ENCODE measurements at regions not wholly inside any gene's neighbourhood (a gene's known extent, or its start where the extent isn't known, plus 50 kb on each side); places are given as distances from the start of the nearest gene placed in this dataset.

DNA sequence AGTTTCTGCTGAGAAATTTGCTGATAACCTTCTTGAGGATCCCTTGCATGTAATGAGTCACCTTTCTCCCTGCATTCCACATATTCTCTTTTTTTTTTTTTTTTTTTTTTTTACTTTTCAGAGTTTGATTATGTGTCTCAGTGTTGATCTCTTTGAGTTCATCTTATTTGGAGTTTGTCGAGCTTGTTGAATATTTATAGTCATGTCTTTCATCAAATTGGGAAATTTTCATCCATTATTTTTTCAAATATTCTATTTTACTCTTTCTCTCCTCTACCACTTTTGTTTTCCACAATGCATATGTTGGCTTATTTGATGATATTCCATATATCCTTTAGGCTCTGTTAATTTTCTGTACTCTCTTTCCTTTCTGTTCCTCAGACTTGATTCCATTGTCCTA is 136.1 kb downstream of the MAD2L1 start:
- DNase-seq = no peak

DNA sequence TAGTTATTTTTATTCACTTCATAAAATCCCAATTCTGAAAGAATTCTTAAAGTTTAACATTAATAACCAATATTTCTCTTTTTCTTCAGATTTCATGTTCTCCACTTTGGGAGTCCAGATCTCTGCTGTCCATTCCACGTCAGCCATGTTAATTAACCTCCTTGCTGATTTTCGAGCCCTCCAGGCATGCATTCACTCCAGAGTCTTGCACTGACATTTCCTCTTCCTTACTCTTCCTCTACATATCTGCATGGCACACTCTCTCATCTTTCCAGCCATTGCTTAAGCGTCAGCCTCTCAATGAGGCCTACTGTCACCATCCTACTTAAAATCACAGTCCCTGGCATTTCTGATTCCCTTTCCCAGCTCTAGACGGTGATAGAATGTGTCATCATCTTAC is 144.8 kb downstream of the MAD2L1 start:
- DNase-seq = no peak

DNA sequence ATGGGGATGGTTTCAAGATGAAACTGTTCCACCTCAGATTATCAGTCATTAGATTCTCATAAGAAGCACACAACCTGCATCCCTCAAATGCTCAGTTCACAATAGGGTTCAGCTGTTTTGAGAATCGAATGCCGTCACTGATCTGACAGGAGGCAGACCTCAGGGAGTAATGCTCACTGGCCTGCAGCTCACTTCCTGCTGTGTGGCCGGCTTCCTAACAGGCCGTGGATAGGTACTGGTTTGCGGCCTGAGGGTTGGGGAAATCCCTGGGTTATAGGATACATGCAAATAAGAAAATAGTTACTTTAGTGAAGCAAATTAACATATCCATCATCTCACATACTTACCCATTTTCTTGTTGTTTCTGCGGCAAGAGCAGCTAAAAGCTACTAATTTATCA is 160.4 kb downstream of the MAD2L1 start:
- no peak for DNase-seq

DNA sequence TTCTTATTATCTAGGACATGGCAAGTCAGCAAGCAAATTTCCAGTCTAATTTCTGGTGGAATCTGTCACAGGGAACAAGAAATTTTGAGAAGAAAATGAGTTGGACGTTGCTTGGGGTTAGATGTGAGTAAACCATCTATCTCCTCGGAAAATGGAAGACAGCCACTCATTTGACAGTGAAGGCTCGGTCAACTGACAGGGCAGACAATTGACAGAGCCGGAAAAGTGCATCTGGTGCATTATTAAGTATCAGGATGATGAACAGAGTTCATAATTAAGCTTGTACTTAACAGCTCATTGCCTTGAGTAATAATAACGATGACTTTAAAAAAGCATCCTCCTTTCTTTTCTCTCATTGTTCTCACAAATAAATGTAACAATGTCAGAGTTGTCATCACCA is 168.4 kb downstream of the MAD2L1 start:
- no peak for DNase-seq

DNA sequence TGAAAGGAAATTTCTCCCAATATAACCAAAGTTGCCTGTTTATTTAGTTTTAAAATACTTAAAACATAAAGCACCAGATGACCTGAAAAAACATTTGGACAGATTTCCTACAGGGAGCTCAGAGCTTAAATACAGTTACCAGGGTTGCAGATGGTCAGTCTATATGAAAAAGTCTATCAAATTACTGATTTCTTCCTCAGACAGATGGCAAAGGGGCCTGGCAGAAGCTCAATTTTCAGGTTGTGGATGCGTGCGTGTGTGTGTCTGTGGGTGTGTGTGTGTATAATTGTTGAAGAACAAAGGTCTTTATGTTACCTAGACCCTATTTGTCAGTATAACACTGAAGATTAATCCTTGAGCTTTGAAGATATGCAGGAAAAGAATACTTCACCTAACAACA is 169.4 kb downstream of the MAD2L1 start:
- no peak for DNase-seq

DNA sequence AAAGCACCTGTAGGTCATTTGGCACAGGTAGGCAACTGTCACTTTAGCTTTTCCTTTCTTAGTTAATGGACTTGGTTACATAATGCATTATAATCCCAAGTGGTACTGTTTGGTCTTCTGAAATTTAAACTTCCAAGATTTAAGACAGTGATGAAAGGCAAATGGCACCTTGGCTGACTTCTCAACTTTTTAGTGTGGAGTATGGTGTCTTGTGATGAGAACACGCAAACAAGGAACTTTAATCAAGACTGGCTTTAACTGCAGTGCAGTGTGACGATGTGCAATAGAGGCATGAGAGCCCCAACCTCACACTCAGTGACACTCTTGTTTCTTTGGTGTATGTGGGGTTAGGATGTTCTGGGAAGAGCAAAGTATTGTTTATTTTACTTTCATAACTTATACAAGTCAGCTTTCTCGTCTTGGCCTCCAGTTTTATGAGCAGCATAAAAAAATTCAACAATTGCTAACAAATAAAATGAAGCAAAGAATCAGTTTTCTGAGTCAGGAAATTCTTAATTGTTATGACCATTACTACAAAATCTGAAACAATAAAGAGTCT is 171.9 kb downstream of the MAD2L1 start:
- no peak for DNase-seq

DNA sequence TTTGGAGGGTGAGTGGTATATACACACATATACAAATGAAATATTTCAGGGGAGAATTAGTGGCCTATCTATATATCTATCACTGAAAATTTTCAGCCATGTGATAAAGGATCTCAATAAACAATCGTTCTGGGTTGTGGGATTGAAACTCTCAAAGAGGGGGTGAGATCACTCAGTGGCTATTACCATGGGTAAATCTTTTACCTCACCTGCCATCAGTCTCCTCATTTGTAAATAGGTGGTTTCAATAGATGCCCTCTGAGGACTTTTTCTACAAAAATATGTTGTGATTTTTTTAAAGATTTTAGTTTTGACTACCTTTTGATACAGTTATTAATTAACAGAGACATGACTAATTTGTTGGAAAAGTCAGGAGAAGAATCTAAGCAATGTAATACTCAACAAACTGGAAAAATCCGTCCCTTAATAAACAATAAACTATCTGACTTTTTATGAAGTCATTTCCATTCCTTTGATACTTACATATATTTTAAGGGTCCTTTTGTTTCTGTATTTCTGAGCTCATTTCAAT is 192.8 kb downstream of the MAD2L1 start:
- DNase-seq = no peak

DNA sequence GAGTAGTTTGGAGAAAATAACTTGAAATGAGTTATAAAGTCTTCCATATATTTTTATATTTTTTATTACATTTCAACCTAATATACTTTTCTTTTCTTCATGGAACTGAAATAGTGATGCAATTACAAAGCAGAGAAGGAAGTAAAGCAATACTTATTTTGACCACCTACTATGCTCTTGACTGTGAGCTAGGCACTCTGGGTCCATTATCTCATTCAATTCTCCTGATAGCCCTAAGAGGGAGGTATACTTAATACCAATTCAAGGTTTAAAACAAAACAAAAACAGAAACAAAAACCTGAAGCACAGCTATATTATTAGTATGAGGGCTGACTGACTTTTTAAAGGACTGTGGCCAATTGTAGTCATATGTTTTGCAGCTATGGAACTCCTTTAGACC is 193.5 kb downstream of the MAD2L1 start:
- DNase-seq = no peak

DNA sequence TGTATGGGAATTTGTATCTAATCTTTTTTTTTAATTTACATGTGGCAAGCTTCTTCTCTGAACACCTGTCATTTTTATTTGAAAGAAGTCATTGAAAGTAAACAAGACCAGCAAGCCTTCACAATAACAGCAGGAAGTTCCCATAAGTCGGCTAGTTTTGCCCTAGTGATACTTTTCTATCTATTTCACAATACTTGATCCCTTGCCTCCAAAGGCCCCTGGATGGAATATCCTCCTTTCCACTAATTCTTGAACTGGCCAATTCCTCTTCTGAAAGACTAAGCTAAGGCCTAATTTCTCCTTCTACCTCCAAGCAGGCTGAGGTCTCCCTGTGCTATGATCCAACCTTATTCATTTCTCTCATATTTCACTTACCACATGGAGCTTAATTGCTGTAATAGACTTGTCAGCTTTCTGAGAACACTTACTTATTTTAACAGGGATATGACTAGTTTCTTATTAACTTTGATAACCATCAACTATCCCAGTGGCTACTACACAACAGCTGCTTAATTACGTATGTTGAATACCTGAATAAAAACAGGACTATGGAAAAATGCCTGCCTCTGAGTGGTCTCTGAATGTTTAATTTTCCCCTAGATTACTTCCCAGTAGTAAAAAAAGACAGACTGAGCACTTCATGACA is 194.2 kb downstream of the MAD2L1 start:
- DNase-seq = no peak

DNA sequence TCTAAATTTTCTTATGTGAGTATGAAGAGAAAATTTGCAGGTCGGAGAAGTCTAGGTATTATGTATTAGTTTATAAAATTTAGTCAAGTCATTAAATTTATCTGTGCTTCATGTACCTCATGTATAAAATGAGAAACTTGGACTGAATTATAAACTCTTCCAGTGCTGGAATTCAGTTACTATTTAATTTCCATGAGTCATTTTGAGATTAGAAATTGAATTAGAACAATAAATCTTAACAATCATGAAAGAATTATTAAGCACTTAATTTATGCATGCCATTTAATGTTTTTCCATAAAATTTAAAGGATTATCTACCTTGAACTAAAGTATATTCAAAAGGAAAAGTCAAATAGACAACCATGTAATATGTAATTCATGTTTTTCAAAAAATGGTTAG is 195.8 kb downstream of the MAD2L1 start:
- DNase-seq = no peak

DNA sequence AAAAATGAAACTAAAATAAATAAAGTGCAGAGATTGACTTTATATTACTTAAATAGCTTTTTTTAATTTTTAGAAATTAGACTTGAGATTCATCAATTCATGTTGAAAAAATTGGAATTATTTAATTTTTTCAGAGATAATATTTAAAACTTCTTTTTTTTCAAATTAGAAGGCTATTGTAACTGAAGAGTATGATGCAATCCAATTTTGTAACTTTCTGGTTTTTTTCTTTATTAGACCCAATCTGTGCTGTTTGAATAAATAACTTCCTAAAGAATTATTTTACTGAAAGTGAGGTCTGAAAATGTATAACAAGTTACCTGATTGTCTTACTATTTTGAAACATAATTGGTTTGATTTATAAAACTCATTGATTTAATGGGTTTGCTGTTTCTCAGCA is 200.9 kb downstream of the MAD2L1 start:
- no peak for DNase-seq

DNA sequence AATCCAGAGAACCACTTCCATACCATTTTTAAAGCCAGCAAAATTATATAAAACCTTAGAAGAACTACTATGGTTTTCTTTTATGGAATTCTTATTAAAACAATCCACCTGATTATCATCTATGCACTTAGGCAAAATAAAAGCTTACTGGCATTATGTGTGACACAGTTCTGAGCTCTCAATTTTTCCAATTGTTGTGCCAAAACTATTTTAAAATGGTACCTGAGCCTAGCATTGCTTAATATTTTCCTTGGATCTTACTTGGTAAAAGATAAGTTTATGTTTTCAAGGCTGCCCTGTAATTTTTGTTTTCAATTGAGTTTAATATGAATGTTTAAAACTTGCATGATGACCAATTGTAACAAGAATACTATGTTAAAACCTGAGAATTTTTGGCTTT is 201.3 kb downstream of the MAD2L1 start:
- no peak for DNase-seq

DNA sequence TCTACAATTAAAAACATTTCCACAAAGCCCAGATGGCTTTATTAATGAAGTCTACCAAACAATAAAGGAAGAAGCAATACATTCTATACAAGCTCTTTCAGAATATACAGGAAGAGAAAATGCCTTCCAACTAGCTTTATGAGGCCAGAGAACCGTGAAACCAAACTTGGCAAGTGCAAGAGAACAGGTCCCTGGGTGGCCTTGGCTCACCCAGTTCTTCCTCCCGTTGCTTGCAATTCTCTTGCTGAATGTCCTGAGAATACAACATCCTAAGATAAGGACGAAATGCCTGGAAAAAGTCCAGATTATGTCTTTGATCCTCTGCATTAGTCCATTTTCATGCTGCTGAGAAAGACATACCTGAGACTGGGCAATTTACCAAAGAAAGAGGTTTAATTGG is 204.9 kb downstream of the MAD2L1 start:
- DNase-seq = no peak

DNA sequence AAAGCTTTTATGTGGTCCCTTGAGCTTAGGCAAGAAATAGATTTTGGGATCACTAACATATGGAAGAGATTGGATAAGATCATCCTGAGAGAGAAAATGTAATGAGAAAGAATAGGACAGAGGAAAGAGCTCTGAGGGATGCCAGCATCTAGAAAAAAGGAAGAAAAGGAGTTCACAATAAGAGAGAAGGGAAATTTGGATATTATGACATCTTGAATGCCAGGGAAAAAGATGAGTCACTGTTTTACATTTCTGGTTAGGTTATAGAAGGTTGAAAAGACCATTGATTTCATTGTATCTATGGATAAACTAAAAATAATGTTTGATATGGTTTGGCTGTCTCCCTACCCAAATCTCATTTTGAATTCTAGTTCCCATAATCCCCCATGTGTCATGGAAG is 208.5 kb downstream of the MAD2L1 start:
- no peak for DNase-seq

DNA sequence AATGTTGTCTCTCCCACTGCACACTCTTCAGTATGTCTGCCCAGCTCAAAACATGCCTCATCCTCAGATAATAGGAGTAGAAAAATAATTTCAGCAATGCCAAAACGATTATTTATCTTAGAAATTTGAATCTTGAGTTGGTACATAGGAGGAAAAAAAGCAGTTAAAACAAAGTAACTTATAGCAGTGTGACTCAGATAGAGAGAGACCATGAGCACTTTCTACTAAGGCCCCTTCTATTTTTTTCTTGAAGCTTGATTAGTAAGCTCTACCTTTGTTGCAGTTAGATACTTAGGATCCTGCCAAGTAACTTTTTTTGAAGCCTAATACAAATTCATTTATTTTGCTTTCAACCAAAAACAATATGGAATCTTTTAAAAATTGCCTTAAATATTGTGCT is 212.3 kb downstream of the MAD2L1 start:
- no peak for DNase-seq

DNA sequence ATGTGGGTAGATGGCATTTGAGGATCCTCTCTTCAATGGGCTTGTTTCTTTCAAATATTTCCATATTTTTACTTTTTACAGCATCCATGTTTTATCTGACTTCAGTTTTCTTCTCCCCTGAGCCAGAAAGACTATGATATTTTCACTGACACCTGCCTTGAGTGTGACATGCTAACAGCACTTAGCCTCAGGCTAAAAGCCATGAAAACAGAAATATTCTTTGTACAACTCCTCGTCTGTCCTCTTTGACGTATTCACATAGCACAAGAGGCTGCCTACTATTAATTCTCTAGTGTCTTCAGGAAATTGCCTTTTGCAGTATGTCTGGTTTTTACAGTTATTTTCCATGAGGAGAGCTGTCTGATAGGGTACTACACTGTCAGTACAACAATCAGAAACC is 215.0 kb downstream of the MAD2L1 start:
- DNase-seq = no peak

DNA sequence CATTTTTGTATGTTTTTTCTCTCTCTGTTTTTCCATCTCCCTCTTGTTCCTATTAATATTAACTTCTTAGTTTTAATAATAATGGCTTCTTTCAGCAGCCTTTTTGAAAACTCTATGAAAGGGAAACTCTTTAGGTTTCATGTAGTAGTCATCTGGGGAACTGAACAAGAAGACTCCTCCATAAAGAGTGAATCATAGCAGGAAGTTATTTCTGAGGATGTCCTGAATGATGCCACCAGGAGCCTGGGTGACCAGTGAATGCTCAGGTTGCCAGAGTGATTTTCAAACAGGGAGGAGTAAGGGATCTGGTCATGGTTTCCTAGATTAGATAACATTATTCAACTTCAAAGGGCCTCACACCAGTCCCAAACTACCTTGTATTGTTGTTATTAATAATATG is 212.8 kb upstream of the PDE5A start:
- no peak for DNase-seq

DNA sequence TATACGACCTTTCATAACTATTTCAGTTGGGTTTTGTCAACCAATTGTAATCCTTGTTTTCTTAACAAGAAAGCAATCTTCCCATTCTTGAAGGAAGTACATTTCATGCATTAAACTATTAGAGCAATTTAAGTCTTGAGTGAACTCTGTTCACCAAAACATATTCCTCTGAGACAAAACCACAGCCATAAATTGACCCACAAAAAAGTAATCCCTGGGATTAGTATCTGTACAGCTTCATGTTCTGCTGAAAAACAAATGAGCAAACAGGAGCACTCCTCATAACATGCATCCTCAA is 207.0 kb upstream of the PDE5A start:
- DNase-seq = no peak

DNA sequence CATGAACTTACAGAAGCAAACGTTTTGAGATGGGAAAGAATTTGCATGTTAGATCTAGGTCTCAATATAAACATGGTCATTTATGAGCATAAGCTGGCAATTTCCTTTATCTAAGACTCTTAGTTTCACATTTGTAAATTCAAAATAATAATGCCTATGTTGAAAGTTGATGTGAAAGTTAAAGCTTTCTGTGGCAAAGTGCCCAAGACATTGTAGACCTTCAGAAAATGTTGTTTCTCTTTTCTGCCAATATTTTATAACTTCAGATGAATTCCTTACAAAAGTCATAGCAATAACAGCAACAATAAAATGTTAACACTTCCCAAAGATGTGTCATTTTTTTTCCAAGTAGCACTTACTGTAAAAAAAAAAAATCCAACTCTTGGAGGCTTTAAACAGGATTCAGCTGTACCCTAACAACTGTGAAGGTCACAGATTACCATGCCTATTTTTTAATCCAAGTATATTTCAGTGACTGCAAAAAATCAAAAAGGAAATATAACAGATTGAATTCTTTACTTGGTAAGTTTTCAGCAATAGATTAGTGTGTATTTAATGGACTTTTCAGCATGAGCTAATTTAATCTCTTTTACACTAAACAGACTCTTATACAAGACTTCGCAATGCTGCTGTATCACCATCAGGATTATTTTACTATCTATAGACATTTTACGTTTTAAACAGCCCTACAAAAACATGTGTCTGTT is 206.5 kb upstream of the PDE5A start:
- DNase-seq = no peak

DNA sequence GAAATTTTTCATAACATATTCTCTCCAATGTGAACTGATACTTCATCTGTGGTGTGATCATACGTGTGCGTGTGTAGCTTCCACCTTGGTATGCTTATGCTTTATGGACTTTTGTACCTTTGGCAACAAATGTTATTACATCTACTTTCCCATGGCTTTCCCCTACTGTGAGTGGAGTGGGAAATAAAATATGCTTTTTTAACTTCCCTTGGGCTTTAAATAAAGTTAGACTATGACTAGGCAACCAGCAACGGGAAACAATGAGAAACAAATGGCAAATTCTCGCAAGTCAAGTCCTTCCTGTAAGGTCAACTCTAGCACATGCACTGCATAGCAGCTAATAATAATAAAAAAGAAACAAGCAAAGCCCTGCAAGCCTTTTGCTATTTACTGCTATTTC is 205.0 kb upstream of the PDE5A start:
- DNase-seq = no peak

DNA sequence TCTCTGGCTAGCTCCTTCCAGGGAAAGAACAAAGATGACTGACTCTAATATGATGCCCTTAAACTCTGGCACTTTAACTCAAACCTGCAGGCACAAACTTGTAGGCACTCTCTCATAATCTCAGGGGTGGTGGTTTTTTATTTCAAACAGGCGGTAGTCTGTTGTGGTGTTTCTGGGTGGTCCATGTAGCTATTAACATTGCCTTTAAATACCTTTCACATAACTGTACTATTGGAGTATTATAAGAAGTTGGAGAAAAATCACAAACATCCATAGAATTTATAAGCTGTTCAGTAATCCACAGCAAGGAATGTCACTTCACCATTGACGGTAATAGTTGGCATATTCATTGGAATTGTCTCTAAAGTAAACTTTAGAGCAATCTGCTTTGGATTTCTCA is 204.2 kb upstream of the PDE5A start:
- DNase-seq = no peak

DNA sequence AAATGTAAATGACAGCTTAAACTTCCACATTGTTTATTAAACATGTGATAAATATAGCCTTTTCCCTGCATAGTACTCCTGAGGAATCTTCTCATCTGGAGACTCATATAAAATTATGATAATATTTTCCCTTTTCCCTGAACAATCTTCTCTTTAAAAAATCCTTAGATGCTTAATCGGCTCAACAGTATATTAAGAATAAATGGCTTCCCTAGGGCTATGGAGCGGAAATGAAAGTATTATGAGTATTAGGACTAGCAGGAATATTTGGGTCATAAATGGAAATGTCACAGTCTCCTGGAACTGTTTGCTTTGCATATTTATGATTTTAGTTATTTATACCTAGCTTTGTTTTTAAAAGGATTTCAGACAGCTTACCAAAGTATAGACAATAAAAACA is 200.7 kb upstream of the PDE5A start:
- DNase-seq = no peak

DNA sequence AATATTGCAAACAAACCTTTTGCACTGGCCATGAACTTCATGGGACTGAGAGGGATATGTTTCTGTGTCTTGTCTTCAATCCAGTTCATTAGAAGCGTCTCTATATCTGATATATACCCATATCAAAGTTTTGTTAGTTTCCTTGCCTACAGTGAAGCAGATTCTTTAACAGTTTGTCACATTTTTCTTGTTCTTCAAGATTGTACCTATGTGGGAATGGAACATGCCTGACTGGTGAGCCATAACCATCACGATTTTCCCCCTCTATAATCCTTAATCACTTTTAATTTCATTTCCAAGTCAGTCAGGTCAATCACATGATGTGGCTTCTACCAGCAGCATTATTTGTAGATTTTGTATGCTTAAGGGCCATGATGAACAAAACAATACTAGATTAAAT is 197.1 kb upstream of the PDE5A start:
- no peak for DNase-seq

DNA sequence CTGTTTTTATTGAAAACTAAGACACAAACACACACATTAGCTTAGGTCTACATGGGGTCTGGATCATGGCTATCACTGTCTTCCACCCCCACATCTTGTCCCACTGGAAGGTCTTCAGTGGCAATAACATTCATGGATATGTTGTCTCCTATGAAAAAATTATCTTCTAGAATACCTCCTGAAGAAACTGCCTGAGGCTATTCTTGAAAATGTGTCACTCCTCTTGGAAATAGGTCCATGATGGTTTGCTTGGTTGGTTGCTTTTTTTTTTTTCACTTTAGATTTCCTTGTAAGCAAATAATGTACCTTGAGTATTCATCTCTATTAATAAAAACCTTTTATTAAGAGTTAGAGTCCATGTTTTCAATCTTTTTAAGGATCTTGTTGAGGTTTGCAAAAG is 195.3 kb upstream of the PDE5A start:
- no peak for DNase-seq

DNA sequence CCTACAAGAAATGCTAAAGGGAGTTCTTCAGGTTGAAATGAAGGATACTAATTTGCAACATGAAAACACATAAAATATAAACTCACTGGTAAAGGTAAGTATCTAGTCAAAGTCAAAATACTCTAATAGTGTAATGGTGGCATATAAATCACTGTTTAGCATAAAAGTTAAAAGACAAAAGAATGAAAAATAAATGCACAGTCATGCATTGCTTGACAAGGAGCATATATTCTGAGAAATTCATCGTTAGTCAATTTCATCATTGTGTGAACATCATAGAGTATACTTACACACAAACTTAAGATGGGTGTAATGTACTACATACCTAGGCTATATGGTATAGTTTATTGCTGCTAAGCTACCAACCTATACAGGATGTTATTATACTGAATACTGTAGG is 194.4 kb upstream of the PDE5A start:
- no peak for DNase-seq
